Activated CD8-positive, alpha-beta memory T cell treated with anti-CD3 and anti-CD28 coated beads, Interleukin-2, amount 10 ng/mL, durations not matched to agents 7 days and 5 days (primary cell): ENCODE measurements at regions not wholly inside any gene's neighbourhood (a gene's known extent, or its start where the extent isn't known, plus 50 kb on each side); places are given as distances from the start of the nearest gene placed in this dataset.
A peak's percentile ranks its signal among the peaks of the same experiment; 100 is the strongest.
"Not testable (repeated sequence)": the region's sequence is repeated elsewhere in the genome, so short reads cannot be mapped to it uniquely, and the experiment has no call there.

ENCODE experiments used
- ATAC-seq: fragments of 150-1000 bp; cut with Tn5 transposase; one replicate; pipeline ENCODE4 v1.10.0; 2021; ENCODE audit warnings: moderate library complexity
- CTCF ChIA-PET: fragments of 350-600 bp; sonication (Branson Sonifier 250); formaldehyde crosslinking; loops from one replicate; lab custom pipeline; 2021; ENCODE audit warnings: antibody characterized with exemption; lab: Charles Lee
- DNase-seq: peaks from one replicate; pipeline ENCODE4 v3.0.0-alpha.2; 2020
- H3K27ac Mint-ChIP-seq: one replicate; pipeline ENCODE4 v1.8.0; 2021; ENCODE audit warnings: mild to moderate bottlenecking, mixed read lengths
- H3K27me3 Mint-ChIP-seq: one replicate; pipeline ENCODE4 v1.8.0; 2021; ENCODE audit warnings: mixed read lengths
- H3K36me3 Mint-ChIP-seq: one replicate; pipeline ENCODE4 v1.8.0; 2021; ENCODE audit warnings: mild to moderate bottlenecking, mixed read lengths
- H3K4me1 Mint-ChIP-seq: one replicate; pipeline ENCODE4 v1.8.0; 2021; ENCODE audit warnings: mixed read lengths
- H3K4me3 Mint-ChIP-seq: one replicate; pipeline ENCODE4 v1.8.0; 2021; ENCODE audit warnings: mild to moderate bottlenecking, moderate library complexity, mixed read lengths
- H3K9me3 Mint-ChIP-seq: one replicate; pipeline ENCODE4 v1.8.0; 2022; ENCODE audit warnings: low read depth, mixed read lengths

DNA sequence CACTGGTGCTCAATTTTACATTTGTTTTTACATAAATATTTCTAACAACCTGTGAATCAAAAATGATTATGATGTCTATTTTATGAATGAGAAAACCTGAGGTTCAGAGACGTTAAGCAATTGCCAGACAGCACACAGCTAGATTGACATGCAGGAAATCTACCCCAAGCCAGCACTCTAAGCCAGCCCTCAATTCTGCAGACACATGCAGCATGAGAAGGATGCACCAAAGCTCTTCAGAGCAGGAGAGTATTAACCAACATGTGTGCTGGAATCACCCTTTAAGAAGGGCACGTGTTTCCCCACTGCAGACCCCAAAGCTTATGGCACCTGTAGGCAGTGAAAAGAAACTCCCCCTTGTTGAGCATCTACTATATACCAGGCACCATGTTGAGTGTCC lies 126.1 kb upstream of the ARHGEF3 start:
- ATAC-seq (no peak), DNase-seq (no peak)
- H3K4me3 Mint-ChIP-seq, result no peak overlapping the region
- peaks cover 53% of the 10 kb centered on the region for H3K4me1 Mint-ChIP-seq
- H3K27me3 Mint-ChIP-seq, result no peaks in the 10 kb centered on the region
- H3K27ac Mint-ChIP-seq, result no peak overlapping the region
- CTCF ChIA-PET, result interaction anchor here (0.6 to 5.3 kb wide), 5 partner anchors 8 to 72 kb away, joined by 3 to 29 read pairs (median 3); no protein-coding TSS in a partner anchor
- H3K9me3 Mint-ChIP-seq, result peaks cover 2% of the 10 kb centered on the region
- H3K36me3 Mint-ChIP-seq, result peaks cover 1% of the 10 kb centered on the region

DNA sequence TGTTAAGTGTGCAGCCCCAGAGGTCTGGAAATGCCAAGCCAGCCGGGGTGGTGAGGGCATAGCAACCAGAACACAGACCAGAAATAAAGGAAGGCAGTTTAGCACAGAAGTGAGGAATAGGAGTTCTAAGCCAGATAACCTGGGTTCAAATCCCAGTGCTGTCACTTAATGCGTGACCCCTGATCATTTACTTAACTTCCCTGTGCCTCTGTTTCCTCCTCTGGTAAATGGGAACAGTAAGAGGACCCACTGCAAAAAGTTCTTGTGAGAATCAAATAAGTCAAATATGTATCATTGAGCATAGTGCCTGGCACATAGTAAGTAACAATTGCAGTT lies 125.2 kb upstream of the ARHGEF3 start:
- ATAC-seq, result no peak
- Mint-ChIP-seq H3K27me3 (no peaks in the 10 kb centered on the region), H3K27ac (no peak overlapping the region), H3K4me1 (peaks cover 62% of the 10 kb centered on the region), H3K4me3 (no peak overlapping the region), H3K9me3 (no peaks in the 10 kb centered on the region), H3K36me3 (no peaks in the 10 kb centered on the region)
- CTCF ChIA-PET, result interaction anchor here (1.3 to 5.3 kb wide), 3 partner anchors 9 to 54 kb away, joined by 3 to 29 read pairs (median 3); no protein-coding TSS in a partner anchor
- no peak for DNase-seq

DNA sequence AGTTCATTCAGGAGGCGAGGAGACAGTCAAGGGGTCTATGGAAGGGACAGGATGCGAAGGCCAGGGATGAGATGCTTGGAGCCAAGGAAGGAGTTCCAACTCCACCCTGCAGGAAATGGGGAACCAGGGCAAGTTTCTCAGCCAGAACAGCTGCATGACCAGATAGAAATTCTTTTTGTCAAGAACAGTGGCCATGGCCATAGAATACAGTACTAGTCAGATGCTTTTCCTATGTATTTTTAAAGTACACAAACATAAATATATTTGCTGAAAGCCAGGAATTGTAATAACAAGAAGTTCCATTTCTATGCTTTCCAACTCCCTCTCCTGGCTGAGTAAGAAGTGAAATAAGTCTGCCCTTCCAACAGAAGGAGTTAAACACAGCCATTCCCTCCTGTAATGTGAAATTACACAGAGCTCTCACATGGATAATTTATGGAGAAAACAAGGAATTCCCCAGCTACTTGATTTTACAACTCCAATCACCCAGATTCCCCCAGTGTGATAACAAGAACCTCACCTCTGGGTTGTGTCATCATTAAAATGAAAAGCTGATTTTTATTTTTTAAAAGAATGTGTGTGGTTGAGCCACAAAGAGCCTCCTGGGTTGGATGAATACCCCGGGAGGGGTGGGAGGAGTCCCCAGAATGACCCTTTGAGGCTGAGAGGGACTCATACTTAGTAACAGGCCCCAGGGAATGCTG lies 124.6 kb upstream of the ARHGEF3 start:
- H3K27ac Mint-ChIP-seq, result no peak overlapping the region

DNA sequence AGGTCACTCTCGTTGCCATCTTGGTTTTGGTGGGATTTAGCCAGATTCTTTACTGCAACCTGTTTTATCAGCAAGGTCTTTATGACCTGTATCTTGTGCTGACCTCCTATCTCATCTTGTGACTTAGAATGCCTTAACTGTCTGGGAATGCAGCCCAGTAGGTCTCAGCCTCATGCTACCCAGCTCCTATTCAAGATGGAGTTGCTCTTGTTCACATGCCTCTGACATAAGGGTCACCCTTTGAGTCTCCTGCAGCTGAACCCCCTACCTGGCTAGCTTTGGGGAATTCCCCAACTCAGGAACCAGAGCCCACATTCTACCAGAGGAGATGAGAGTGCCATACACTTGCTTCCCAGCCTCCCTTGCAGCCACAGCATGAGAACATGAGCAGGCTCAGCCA lies 123.0 kb upstream of the ARHGEF3 start:
- H3K36me3 Mint-ChIP-seq, H3K9me3 Mint-ChIP-seq, H3K27me3 Mint-ChIP-seq, DNase-seq, ATAC-seq, H3K4me3 Mint-ChIP-seq: not testable (repeated sequence)
- CTCF ChIA-PET, result interaction anchor here (0.7 to 5.3 kb wide), 3 partner anchors 8 to 125 kb away, joined by 3 to 29 read pairs (median 4); no protein-coding TSS in a partner anchor
- Mint-ChIP-seq H3K27ac (peak overlapping the region; percentile 2), H3K4me1 (peaks cover 64% of the 10 kb centered on the region)

More for the DNA sequence above, 124.6 kb upstream of the ARHGEF3 start:
- Mint-ChIP-seq H3K36me3 (no peaks in the 10 kb centered on the region), H3K4me3 (no peak overlapping the region), H3K4me1 (peaks cover 65% of the 10 kb centered on the region), H3K9me3 (no peaks in the 10 kb centered on the region), H3K27me3 (no peaks in the 10 kb centered on the region)
- DNase-seq (no peak), ATAC-seq (no peak)
- CTCF ChIA-PET, result interaction anchor here (1.0 to 5.3 kb wide), 4 partner anchors 10 to 54 kb away, joined by 3 to 29 read pairs (median 3); no protein-coding TSS in a partner anchor

DNA sequence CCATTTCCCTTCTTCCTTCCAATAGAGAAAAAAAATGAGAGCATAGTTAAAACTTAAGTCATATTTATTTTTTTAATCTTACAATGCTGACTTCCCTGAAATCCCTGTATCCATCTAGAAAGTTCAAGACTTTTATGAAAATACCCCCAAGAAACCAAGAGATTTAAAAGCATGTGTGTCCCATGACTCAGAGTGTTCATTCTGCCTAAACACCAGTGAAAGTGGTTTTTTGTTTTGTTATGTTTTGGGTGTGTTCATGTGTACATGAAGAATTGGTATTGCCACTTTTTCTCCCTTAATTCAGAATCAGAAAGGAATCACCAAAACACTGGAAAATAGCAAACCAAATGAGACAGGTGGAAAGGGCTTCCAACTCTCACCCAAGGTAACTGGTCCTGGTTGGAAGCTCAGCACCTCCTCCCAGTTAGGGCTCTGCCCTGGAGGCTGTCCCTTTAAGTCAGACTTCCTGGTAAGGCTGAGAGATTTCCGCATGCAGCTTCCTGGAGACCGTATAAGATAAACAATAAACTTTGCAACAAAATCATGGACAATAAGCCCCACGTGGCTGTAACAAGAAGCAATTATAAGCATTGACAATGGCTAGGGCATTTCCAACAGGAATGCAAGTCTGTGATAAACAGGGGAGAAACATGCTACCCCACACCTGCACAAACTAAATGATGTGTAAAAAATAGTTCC lies 121.9 kb upstream of the ARHGEF3 start:
- CTCF ChIA-PET, result interaction anchor here (1.6 kb wide), 1 partner anchor 124 kb away, joined by 4 read pairs; no protein-coding TSS in a partner anchor
- peak overlapping the region; percentile 22 for H3K4me3 Mint-ChIP-seq
- DNase-seq (peak; percentile 63), ATAC-seq (peak; percentile 63)
- H3K36me3 Mint-ChIP-seq, result no peaks in the 10 kb centered on the region
- H3K9me3 Mint-ChIP-seq, result no peaks in the 10 kb centered on the region
- peaks cover 72% of the 10 kb centered on the region for H3K4me1 Mint-ChIP-seq
- H3K27me3 Mint-ChIP-seq, result no peaks in the 10 kb centered on the region
- peak overlapping the region; percentile 80 for H3K27ac Mint-ChIP-seq

DNA sequence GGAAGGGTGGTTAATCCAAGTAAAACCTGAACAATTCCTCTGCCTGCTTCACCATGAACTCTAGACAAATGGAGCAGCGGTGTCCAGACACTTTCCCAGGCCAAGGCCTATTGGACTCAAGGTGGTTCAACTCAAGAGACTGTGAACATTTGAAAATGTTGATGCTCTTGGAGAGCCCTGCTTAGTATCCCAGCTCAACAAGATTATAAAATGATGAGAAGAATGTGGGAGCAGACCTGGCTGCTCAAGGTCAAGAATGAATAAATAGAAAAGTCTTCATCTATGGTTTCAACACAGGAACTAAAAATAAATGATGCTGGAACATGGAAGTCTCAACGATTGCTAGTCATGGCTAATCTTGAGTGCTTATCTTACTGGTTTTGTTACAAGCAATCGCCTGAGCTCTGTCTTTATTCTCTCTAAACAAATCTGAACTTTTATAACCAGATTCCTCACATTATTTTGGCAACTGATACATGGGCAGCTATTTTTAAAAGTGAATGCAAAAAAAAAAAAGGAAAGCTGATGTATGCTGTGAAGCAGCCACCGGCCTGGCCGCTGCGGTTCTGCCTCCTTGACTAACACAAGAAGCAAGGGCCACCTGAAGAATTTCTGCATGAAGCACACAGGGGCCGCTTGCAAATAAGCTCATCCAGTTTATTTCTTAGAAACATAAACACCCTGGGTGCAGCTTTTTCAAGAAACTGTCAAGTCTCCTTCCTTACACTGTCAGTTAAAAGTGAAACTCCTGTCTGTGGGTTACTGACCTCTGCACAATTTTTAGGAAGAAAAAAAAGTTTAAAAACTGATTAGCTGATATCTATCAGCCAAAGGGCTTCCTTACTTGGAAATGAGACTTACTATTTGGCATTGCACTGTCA lies 120.1 kb upstream of the ARHGEF3 start:
- peak overlapping the region; percentile 98 for H3K27ac Mint-ChIP-seq
- DNase-seq (peak; percentile 71), ATAC-seq (peak; percentile 41)
- H3K4me3 Mint-ChIP-seq, result peak overlapping the region; percentile 68
- H3K36me3 Mint-ChIP-seq, result no peaks in the 10 kb centered on the region
- H3K27me3 Mint-ChIP-seq, result no peaks in the 10 kb centered on the region
- CTCF ChIA-PET, result interaction anchor here (0.7 to 2.1 kb wide), 10 partner anchors 15 to 228 kb away, joined by 3 to 11 read pairs (median 4); no protein-coding TSS in a partner anchor
- H3K9me3 Mint-ChIP-seq, result no peaks in the 10 kb centered on the region
- peaks cover 77% of the 10 kb centered on the region for H3K4me1 Mint-ChIP-seq

DNA sequence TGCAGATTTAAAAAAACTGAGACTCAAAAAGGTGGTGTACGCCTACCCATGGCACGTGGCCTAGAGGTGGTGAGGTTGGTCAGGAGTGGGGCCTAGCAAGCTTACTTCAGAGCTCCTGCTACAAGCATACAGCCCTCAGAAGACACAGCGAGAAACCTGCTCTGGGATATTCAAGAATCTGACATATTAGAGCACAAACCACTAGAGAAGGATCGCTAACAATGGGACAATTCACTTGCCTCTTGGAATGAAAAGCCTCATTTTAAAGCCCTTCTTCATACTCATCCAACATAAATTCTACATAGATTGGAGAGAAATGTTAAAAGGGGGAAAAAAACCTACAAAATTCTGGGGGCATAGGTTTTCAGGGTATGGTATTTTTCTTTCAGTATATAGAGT lies 118.0 kb upstream of the ARHGEF3 start:
- Mint-ChIP-seq H3K4me3 (no peak overlapping the region), H3K36me3 (peaks cover 5% of the 10 kb centered on the region), H3K27me3 (no peaks in the 10 kb centered on the region), H3K4me1 (peaks cover 79% of the 10 kb centered on the region), H3K27ac (peak overlapping the region; percentile 100), H3K9me3 (no peaks in the 10 kb centered on the region)
- CTCF ChIA-PET, result interaction anchor here (1.0 kb wide), 2 partner anchors 59 to 121 kb away, joined by 3 to 4 read pairs; no protein-coding TSS in a partner anchor
- no peak for ATAC-seq
- DNase-seq, result peak; percentile 49

DNA sequence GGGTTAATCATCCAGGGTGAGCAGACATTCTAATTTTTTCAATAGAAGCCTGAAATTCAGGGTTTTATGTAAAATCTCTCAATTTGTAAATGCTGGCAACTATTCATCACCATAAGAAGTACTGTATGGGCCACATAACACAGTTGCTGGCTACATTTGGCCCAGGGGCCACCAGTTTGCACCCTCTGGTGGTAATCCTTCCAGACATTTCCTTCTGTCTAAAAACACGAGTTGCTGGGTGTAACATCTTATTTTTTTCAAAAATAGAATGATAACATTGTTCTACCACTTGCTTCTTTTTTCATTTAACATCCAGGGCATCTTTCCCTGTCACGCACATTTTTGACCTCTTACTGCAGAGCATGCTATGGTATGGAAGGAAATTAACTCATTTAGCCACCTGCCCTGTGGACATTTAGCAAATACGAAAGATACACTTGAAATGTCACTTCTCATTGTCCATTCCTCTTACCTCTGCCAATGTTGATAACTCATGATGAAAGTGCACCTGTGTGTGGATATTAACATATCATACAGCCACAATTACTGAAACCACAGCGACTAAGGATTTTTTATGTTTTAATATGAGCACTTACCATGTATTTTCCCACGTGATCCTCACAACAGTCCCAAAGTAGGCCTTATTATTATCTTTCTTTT lies 117.5 kb upstream of the ARHGEF3 start:
- peak overlapping the region; percentile 96 for H3K4me3 Mint-ChIP-seq
- ATAC-seq, result no peak
- CTCF ChIA-PET, result interaction anchor here (0.6 to 5.5 kb wide), 6 partner anchors 58 to 169 kb away, joined by 3 to 37 read pairs (median 4); no protein-coding TSS in a partner anchor
- H3K27me3 Mint-ChIP-seq, result no peaks in the 10 kb centered on the region
- H3K27ac Mint-ChIP-seq, result peak overlapping the region; percentile 100
- H3K9me3 Mint-ChIP-seq, result no peaks in the 10 kb centered on the region
- H3K4me1 Mint-ChIP-seq, result peaks cover 78% of the 10 kb centered on the region
- DNase-seq, result peak; percentile 52
- peaks cover 9% of the 10 kb centered on the region for H3K36me3 Mint-ChIP-seq

DNA sequence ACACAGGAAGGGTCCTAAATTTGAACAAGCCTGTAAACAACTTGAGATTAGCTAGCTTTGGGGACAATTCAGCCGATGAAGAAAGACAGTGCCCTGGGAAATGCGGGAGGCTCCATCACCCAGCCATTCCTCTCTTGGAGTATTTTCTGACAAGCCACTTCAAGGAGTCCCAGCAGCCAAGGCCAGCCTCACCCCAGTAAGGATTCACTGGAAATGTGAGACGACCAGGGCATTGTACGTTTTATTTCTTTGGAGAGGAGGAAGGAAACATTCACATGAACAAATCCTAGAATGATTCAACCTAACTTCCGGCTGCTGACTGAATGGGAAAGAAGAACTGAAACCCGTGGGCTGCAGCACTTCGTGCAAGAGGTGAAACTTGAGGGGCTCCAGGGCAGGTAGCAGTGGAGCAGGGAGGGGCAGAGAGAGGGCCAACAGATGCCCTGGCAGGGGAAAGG lies 116.4 kb upstream of the ARHGEF3 start:
- Mint-ChIP-seq H3K27ac (peak overlapping the region; percentile 100), H3K27me3 (no peaks in the 10 kb centered on the region), H3K4me1 (peaks cover 79% of the 10 kb centered on the region), H3K4me3 (peak overlapping the region; percentile 96), H3K36me3 (peaks cover 18% of the 10 kb centered on the region), H3K9me3 (no peaks in the 10 kb centered on the region)
- ATAC-seq, result peak; percentile 29
- DNase-seq, result peak; percentile 80
- CTCF ChIA-PET, result interaction anchor here (0.7 to 5.5 kb wide), 11 partner anchors 9 to 216 kb away, joined by 3 to 61 read pairs (median 4); partner anchors contain the start of gene ARHGEF3

DNA sequence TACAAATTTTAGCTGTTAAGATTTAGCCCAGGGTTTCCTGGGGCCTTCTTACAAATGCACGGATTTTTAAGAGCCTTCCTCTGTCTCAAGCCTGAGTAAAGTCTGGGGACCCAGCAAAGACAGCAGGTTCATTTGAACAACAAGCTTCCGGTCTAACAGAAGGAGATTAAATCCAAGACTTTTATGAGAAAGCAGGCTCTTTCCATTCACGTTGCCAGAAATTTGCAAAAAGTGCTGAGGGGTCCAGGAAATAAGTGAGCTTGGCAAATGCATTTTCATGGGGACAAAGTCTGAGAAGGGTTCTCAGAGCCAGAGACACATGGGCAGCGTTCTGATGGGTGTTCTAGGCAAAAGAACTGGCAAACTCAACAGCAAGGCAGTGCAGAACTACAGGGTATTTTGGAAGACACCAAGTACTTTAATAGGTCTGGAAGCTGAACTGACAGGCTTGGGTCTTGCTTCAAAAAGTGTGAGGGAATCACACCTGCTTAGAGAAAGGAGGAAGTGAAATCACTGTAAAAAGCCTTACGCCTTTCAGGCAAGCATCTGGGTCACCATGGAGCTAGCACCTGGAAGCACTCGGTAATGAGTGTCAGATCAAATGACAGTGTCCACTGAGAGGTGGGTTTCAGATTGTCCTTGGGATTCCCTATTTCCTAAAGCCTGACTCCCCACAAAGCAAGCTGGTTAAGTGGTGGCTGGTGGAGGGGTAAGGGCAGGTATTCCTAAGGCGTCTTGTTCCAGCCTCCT lies 115.8 kb upstream of the ARHGEF3 start:
- peaks cover 24% of the 10 kb centered on the region for H3K36me3 Mint-ChIP-seq
- H3K27ac Mint-ChIP-seq, result peak overlapping the region; percentile 100
- peaks cover 79% of the 10 kb centered on the region for H3K4me1 Mint-ChIP-seq
- H3K9me3 Mint-ChIP-seq, result no peaks in the 10 kb centered on the region
- ATAC-seq (no peak), DNase-seq (no peak)
- CTCF ChIA-PET, result interaction anchor here (0.7 to 5.5 kb wide), 13 partner anchors 10 to 215 kb away, joined by 3 to 61 read pairs (median 5); partner anchors contain the start of gene ARHGEF3
- peak overlapping the region; percentile 96 for H3K4me3 Mint-ChIP-seq
- H3K27me3 Mint-ChIP-seq, result no peaks in the 10 kb centered on the region

DNA sequence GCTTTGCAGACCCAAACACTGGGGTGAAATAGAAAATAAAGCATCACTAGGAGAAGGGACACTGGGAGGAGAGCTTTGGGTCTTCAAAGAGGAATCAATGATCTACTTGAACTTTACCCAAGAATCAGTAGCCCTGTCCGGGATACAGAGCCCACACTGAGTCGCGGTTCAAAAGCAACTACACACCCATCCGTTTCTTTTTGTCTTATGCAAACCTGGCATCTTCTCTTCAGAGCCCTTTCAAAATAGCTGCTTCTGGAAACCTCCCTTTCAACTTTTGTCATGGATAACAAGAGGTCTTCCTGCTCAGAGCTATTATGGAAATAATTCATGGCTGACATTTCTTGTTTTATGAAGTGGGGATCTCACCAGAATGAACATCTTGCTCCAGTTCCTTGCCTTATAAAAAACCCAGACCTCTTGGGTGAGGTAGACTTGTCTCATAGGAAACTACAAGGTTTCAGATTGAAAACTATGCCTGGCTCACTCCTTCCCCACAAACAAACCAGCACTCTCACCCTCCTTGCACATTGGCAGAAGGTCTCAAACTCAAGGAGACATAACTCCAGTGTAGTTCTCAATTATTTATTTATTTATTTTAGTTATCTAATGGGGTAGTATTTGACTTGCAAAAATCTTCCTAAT lies 115.1 kb upstream of the ARHGEF3 start:
- Mint-ChIP-seq H3K36me3 (peaks cover 24% of the 10 kb centered on the region), H3K4me3 (peak overlapping the region; percentile 96), H3K27me3 (no peaks in the 10 kb centered on the region), H3K9me3 (no peaks in the 10 kb centered on the region), H3K27ac (peak overlapping the region; percentile 100), H3K4me1 (peaks cover 76% of the 10 kb centered on the region)
- CTCF ChIA-PET, result interaction anchor here (0.8 to 5.5 kb wide), 15 partner anchors 11 to 215 kb away, joined by 3 to 61 read pairs (median 4); partner anchors contain the start of gene ARHGEF3
- ATAC-seq, result peak; percentile 17
- no peak for DNase-seq
